ENCODE measurements at regions not wholly inside any gene's neighbourhood (a gene's known extent, or its start where the extent isn't known, plus 50 kb on each side); places are given as distances from the start of the nearest gene placed in this dataset.
A peak's percentile ranks its signal among the peaks of the same experiment; 100 is the strongest.

- in situ Hi-C loops (cut with HindIII; ENCODE audit: low pct_ligation_motif_present, low sequenced_read_pairs), result no loop called here
- H3K27me3 ChIP-seq (replicated peaks), result no peaks in the 10 kb centered on the region
- TF ChIP-seq CTCF (IDR thresholded peaks at IDR 0.05; ENCODE audit: low read depth, low read length, missing control alignments), result no peak
- H3K4me3 ChIP-seq (ENCODE audit: low read depth, low read length), result no peak overlapping the region
- no peaks in the 10 kb centered on the region for H3K36me3 ChIP-seq (replicated peaks)
- H3K27ac ChIP-seq, result no peak overlapping the region
- DNase-seq, result no peak
Observed at GRCh38 chr11:122392508-122392907, 263.0 kb upstream of the UBASH3B start.

- Histone ChIP-seq H3K27ac (no peak overlapping the region), H3K4me3 (ENCODE audit: low read depth, low read length) (no peak overlapping the region), H3K36me3 (replicated peaks) (no peaks in the 10 kb centered on the region), H3K27me3 (replicated peaks) (no peaks in the 10 kb centered on the region)
- TF ChIP-seq CTCF (IDR thresholded peaks at IDR 0.05; ENCODE audit: low read depth, low read length, missing control alignments), result no peak
- no peak for DNase-seq
- in situ Hi-C loops (cut with HindIII; ENCODE audit: low pct_ligation_motif_present, low sequenced_read_pairs), result no loop called here
Observed at GRCh38 chr11:122391049-122391448, 264.5 kb upstream of the UBASH3B start.

- Histone ChIP-seq H3K36me3 (replicated peaks) (no peaks in the 10 kb centered on the region), H3K4me3 (ENCODE audit: low read depth, low read length) (no peak overlapping the region), H3K27ac (no peak overlapping the region), H3K27me3 (replicated peaks) (no peaks in the 10 kb centered on the region)
- TF ChIP-seq CTCF (IDR thresholded peaks at IDR 0.05; ENCODE audit: low read depth, low read length, missing control alignments), result no peak
- in situ Hi-C loops (cut with HindIII; ENCODE audit: low pct_ligation_motif_present, low sequenced_read_pairs), result no loop called here
- DNase-seq, result no peak
Observed at GRCh38 chr11:122383186-122383585, 267.2 kb upstream of the BLID start.

GRCh38 chr11:122375687-122376399 is 259.8 kb upstream of the BLID start:
- Histone ChIP-seq H3K4me3 (ENCODE audit: low read depth, low read length) (no peak overlapping the region), H3K27me3 (replicated peaks) (no peaks in the 10 kb centered on the region), H3K27ac (no peak overlapping the region), H3K36me3 (replicated peaks) (no peaks in the 10 kb centered on the region)
- no peak for TF ChIP-seq CTCF (IDR thresholded peaks at IDR 0.05; ENCODE audit: low read depth, low read length, missing control alignments)
- in situ Hi-C loops (cut with HindIII; ENCODE audit: low pct_ligation_motif_present, low sequenced_read_pairs), result no loop called here
- DNase-seq, result peak; percentile 55

- in situ Hi-C loops (cut with HindIII; ENCODE audit: low pct_ligation_motif_present, low sequenced_read_pairs), result no loop called here
- Histone ChIP-seq H3K27me3 (replicated peaks) (no peaks in the 10 kb centered on the region), H3K4me3 (ENCODE audit: low read depth, low read length) (no peak overlapping the region), H3K27ac (no peak overlapping the region), H3K36me3 (replicated peaks) (no peaks in the 10 kb centered on the region)
- DNase-seq, result no peak
- TF ChIP-seq CTCF (IDR thresholded peaks at IDR 0.05; ENCODE audit: low read depth, low read length, missing control alignments), result no peak
Observed at GRCh38 chr11:122368796-122369195, 252.8 kb upstream of the BLID start.

GRCh38 chr11:122367809-122368231 is 251.8 kb upstream of the BLID start:
- Histone ChIP-seq H3K36me3 (replicated peaks) (no peaks in the 10 kb centered on the region), H3K4me3 (ENCODE audit: low read depth, low read length) (no peak overlapping the region), H3K27ac (no peak overlapping the region), H3K27me3 (replicated peaks) (no peaks in the 10 kb centered on the region)
- peak; percentile 1 for DNase-seq
- in situ Hi-C loops (cut with HindIII; ENCODE audit: low pct_ligation_motif_present, low sequenced_read_pairs), result no loop called here
- no peak for TF ChIP-seq CTCF (IDR thresholded peaks at IDR 0.05; ENCODE audit: low read depth, low read length, missing control alignments)
